ENCODE measurements at regions not wholly inside any gene's neighbourhood (a gene's known extent, or its start where the extent isn't known, plus 50 kb on each side); places are given as distances from the start of the nearest gene placed in this dataset.

GRCh38 chr20:52434453-52434852 lies 242.9 kb upstream of the ZFP64 start:
- TF ChIP-seq, protein P1, sequence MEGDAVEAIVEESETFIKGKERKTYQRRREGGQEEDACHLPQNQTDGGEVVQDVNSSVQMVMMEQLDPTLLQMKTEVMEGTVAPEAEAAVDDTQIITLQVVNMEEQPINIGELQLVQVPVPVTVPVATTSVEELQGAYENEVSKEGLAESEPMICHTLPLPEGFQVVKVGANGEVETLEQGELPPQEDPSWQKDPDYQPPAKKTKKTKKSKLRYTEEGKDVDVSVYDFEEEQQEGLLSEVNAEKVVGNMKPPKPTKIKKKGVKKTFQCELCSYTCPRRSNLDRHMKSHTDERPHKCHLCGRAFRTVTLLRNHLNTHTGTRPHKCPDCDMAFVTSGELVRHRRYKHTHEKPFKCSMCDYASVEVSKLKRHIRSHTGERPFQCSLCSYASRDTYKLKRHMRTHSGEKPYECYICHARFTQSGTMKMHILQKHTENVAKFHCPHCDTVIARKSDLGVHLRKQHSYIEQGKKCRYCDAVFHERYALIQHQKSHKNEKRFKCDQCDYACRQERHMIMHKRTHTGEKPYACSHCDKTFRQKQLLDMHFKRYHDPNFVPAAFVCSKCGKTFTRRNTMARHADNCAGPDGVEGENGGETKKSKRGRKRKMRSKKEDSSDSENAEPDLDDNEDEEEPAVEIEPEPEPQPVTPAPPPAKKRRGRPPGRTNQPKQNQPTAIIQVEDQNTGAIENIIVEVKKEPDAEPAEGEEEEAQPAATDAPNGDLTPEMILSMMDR (conservative IDR thresholded peaks at IDR 0.05; ENCODE audit: low read depth, low read length) = no peak
- no peak for TF ChIP-seq EZH2 (IDR thresholded peaks at IDR 0.05; ENCODE audit: low read length, unreplicated experiment)
